ENCODE measurements at regions not wholly inside any gene's neighbourhood (a gene's known extent, or its start where the extent isn't known, plus 50 kb on each side); places are given as distances from the start of the nearest gene placed in this dataset.

DNA sequence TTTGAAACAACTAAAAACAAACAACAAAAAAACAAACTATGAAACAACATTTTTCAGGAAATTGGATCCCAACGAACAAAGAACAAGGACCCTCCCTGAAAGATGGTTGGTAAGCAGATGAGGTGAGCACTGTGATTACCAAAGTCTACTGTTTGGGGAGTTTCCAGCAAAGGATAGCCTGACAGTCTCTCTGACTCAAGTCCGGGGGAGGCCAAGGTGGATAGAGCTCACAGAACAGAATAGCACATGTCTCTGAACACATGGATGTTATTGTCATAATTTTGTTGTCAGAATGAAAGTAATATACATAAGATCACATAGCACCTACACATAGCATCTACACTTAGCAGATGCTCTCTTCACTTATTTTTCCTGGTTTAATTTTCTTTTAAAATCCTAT, 501.3 kb upstream of the TENM4 start:
- TF ChIP-seq FOXM1 (IDR thresholded peaks at IDR 0.05; ENCODE audit: borderline replicate concordance) (no peak), TARDBP (IDR thresholded peaks at IDR 0.05) (no peak), SUZ12 (IDR thresholded peaks at IDR 0.05) (no peak), ZNF384 (IDR thresholded peaks at IDR 0.05) (no peak), HDGF (IDR thresholded peaks at IDR 0.05; ENCODE audit: borderline replicate concordance) (no peak), SP1 (IDR thresholded peaks at IDR 0.05) (no peak), L3MBTL2 (conservative IDR thresholded peaks at IDR 0.05) (no peak)
- TF ChIP-seq, protein P1, sequence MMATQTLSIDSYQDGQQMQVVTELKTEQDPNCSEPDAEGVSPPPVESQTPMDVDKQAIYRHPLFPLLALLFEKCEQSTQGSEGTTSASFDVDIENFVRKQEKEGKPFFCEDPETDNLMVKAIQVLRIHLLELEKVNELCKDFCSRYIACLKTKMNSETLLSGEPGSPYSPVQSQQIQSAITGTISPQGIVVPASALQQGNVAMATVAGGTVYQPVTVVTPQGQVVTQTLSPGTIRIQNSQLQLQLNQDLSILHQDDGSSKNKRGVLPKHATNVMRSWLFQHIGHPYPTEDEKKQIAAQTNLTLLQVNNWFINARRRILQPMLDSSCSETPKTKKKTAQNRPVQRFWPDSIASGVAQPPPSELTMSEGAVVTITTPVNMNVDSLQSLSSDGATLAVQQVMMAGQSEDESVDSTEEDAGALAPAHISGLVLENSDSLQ (IDR thresholded peaks at IDR 0.05): no peak
